ENCODE measurements at regions not wholly inside any gene's neighbourhood (a gene's known extent, or its start where the extent isn't known, plus 50 kb on each side); places are given as distances from the start of the nearest gene placed in this dataset.

GRCh38 chr3:10707400-10708215 lies 108.4 kb upstream of the SLC6A11 start:
- Histone ChIP-seq H3K36me3 (ENCODE audit: control insufficient read depth in 2 of 2, extremely low read depth in 1 of 2, insufficient read depth in 2 of 2, low read length in 2 of 2) (no peaks in the 10 kb centered on the region), H3K4me1 (ENCODE audit: control insufficient read depth, extremely low read depth, insufficient read depth, low read length) (no peaks in the 10 kb centered on the region), H3K79me2 (ENCODE audit: control insufficient read depth, insufficient read depth, low read length) (no peaks in the 10 kb centered on the region), H3K4me3 (replicated peaks in 1 of 3; ENCODE audit: insufficient read depth in 1 of 3, low read depth in 1 of 3, low read length in 3 of 3) (no peak overlapping the region), H3K9me1 (replicated peaks; ENCODE audit: control insufficient read depth, extremely low read depth, insufficient read depth, low read length) (no peaks in the 10 kb centered on the region), H2AFZ (ENCODE audit: low read depth, low read length) (no peak overlapping the region), H4K20me1 (replicated peaks; ENCODE audit: control insufficient read depth, extremely low read depth, insufficient read depth, low read length) (no peaks in the 10 kb centered on the region), H3K27me3 (ENCODE audit: control insufficient read depth in 2 of 2, insufficient read depth in 2 of 2, low read length in 2 of 2) (peaks cover 23 to 33% of the 10 kb centered on the region in 2 experiments), H3K9me3 (replicated peaks; ENCODE audit: control insufficient read depth, insufficient read depth, low read length) (no peaks in the 10 kb centered on the region), H3K4me2 (ENCODE audit: insufficient read depth, low read length) (no peak overlapping the region), H3K9ac (replicated peaks; ENCODE audit: extremely low read depth, insufficient read depth, low read length) (no peak overlapping the region), H3K27ac (ENCODE audit: insufficient read depth, low read depth, low read length) (no peak overlapping the region)
- BruUV-seq (replicated peaks): no TSS peak
- TF ChIP-seq EZH2 (IDR thresholded peaks at IDR 0.05; ENCODE audit: borderline replicate concordance, low read depth, low read length, severe bottlenecking) (peak; percentile 76), FOS (IDR thresholded peaks at IDR 0.05; ENCODE audit: borderline replicate concordance, insufficient read depth, low read length) (no peak)
- FAIRE-seq (no peak), DNase-seq (ENCODE audit: low read depth, low spot score) (no peak)
- dilution Hi-C loops (cut with MboI; ENCODE audit: extremely low pct_ligation_motif_present, low sequenced_read_pairs): no loop called here
- intact Hi-C loops (cut with micrococcal nuclease): no loop called here
- ChIA-PET CTCF (no interaction called here), POLR2A (no interaction called here)

- Histone ChIP-seq H3K27ac (ENCODE audit: insufficient read depth, low read depth, low read length) (no peak overlapping the region), H3K9ac (replicated peaks; ENCODE audit: extremely low read depth, insufficient read depth, low read length) (no peak overlapping the region), H3K36me3 (ENCODE audit: control insufficient read depth in 2 of 2, extremely low read depth in 1 of 2, insufficient read depth in 2 of 2, low read length in 2 of 2) (no peaks in the 10 kb centered on the region), H2AFZ (ENCODE audit: low read depth, low read length) (no peak overlapping the region), H3K9me1 (replicated peaks; ENCODE audit: control insufficient read depth, extremely low read depth, insufficient read depth, low read length) (no peaks in the 10 kb centered on the region), H3K4me2 (ENCODE audit: insufficient read depth, low read length) (no peak overlapping the region), H3K79me2 (ENCODE audit: control insufficient read depth, insufficient read depth, low read length) (no peaks in the 10 kb centered on the region), H3K27me3 (ENCODE audit: control insufficient read depth in 2 of 2, insufficient read depth in 2 of 2, low read length in 2 of 2) (peaks cover 23 to 33% of the 10 kb centered on the region in 2 experiments), H3K4me1 (ENCODE audit: control insufficient read depth, extremely low read depth, insufficient read depth, low read length) (no peaks in the 10 kb centered on the region), H4K20me1 (replicated peaks; ENCODE audit: control insufficient read depth, extremely low read depth, insufficient read depth, low read length) (no peaks in the 10 kb centered on the region), H3K4me3 (replicated peaks in 1 of 3; ENCODE audit: insufficient read depth in 1 of 3, low read depth in 1 of 3, low read length in 3 of 3) (no peak overlapping the region), H3K9me3 (replicated peaks; ENCODE audit: control insufficient read depth, insufficient read depth, low read length) (no peaks in the 10 kb centered on the region)
- intact Hi-C loops (cut with micrococcal nuclease) (no loop called here), dilution Hi-C loops (cut with MboI; ENCODE audit: extremely low pct_ligation_motif_present, low sequenced_read_pairs) (no loop called here)
- POLR2A ChIA-PET: no interaction called here
- no peak for DNase-seq (ENCODE audit: low read depth, low spot score)
- CTCF ChIA-PET: no interaction called here
- BruUV-seq (replicated peaks): no TSS peak
- no peak for FAIRE-seq
- TF ChIP-seq, protein P1, sequence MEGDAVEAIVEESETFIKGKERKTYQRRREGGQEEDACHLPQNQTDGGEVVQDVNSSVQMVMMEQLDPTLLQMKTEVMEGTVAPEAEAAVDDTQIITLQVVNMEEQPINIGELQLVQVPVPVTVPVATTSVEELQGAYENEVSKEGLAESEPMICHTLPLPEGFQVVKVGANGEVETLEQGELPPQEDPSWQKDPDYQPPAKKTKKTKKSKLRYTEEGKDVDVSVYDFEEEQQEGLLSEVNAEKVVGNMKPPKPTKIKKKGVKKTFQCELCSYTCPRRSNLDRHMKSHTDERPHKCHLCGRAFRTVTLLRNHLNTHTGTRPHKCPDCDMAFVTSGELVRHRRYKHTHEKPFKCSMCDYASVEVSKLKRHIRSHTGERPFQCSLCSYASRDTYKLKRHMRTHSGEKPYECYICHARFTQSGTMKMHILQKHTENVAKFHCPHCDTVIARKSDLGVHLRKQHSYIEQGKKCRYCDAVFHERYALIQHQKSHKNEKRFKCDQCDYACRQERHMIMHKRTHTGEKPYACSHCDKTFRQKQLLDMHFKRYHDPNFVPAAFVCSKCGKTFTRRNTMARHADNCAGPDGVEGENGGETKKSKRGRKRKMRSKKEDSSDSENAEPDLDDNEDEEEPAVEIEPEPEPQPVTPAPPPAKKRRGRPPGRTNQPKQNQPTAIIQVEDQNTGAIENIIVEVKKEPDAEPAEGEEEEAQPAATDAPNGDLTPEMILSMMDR (IDR thresholded peaks at IDR 0.05; ENCODE audit: extremely low read depth in 1 of 2, insufficient read depth in 1 of 2, low read depth in 1 of 2, low read length in 2 of 2): no peak
- TF ChIP-seq, protein P2, sequence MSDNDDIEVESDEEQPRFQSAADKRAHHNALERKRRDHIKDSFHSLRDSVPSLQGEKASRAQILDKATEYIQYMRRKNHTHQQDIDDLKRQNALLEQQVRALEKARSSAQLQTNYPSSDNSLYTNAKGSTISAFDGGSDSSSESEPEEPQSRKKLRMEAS (IDR thresholded peaks at IDR 0.05; ENCODE audit: insufficient read depth, insufficient read length): no peak
- TF ChIP-seq POLR2AphosphoS5 (IDR thresholded peaks at IDR 0.05; ENCODE audit: insufficient read depth, low read depth, low read length) (no peak), JUN (IDR thresholded peaks at IDR 0.05; ENCODE audit: borderline replicate concordance, insufficient read depth, insufficient read length, low read depth) (no peak), GATA2 (IDR thresholded peaks at IDR 0.05; ENCODE audit: insufficient read depth, insufficient read length, low read depth, low read length) (no peak), EZH2 (IDR thresholded peaks at IDR 0.05; ENCODE audit: borderline replicate concordance, low read depth, low read length, severe bottlenecking) (no peak), POLR2A (IDR thresholded peaks at IDR 0.05; ENCODE audit: low read depth, low read length) (no peak), MYC (IDR thresholded peaks at IDR 0.05; ENCODE audit: low read depth, low read length) (no peak), FOS (IDR thresholded peaks at IDR 0.05; ENCODE audit: borderline replicate concordance, insufficient read depth, low read length) (no peak)
Observed at GRCh38 chr3:10708216-10708893, 107.7 kb upstream of the SLC6A11 start.
